ENCODE measurements at regions not wholly inside any gene's neighbourhood (a gene's known extent, or its start where the extent isn't known, plus 50 kb on each side); places are given as distances from the start of the nearest gene placed in this dataset.
A peak's percentile ranks its signal among the peaks of the same experiment; 100 is the strongest.
"Not testable (repeated sequence)": the region's sequence is repeated elsewhere in the genome, so short reads cannot be mapped to it uniquely, and the experiment has no call there.

DNA sequence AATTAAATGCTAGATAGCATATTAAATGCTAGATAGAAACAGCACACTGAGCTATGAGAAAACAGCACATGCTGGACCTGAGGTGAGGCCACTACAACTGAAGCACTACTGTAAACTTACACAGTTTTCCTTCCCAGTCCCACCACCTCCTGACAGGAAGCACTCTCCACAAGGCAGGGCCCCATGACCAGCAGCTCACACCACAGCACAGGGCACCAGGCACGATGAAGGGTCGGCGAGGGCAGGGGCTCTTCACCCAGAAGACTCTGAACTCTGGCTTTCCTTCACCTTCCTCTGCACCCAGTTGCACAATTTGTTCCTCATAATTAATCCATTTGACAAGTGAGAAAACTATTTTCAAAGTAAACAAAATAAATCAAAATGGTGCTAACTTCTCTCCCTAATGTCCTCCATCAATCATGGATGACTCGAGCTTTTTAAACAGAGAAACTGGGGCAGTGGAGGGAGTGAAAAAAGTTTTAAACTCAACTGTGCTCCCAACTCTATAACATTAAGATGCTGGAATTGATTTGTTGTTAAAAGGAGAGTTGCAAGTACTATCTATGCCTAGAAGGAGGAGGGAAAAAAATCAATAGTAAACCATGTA lies 568.7 kb downstream of the UQCRFS1 start:
- no peak for DNase-seq

- no peak for DNase-seq
Measured at GRCh38 chr19:28642787-28643683, 569.9 kb downstream of the UQCRFS1 start.

DNA sequence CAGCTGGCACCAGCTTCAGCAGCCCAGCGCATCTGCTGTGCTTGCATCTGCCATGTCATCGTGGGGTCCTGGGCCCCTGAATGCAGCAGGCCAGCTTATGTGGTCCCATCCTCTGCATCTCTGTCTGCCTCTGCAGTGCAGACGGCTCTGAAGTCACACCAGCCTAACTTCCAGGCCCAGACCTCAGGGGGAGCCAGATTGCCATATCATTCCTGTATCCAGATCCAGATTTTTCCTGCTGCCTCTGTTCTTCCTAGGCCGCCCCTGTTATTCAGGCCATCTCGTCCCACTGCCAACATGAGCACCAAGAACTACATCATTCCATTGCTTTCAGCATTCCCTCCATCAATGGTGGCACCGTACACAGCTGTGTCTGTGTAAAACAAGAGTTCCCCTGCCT lies 571.6 kb downstream of the UQCRFS1 start:
- no peak for DNase-seq

DNA sequence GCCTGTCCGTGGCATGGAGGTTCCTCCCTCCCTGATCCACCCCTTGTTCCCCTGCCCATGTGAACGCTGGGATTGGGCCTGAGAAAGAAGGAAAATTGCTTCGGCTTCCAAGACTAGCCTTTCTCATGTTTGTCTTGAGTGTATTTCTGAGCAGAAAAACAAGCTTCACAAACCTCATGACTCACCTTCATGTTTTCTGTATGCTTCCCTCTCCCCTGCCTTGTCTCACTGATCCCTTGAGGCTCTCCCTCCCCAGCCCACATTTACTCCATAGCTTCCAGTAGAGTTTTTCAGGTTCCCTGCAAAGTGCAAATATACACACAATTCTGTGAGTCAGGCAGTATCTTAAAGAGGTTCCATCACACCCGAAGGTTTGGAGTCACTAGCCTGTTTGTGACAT lies 572.4 kb downstream of the UQCRFS1 start:
- DNase-seq = no peak

GRCh38 chr19:28638445-28638844 lies 574.5 kb downstream of the UQCRFS1 start:
- DNase-seq = no peak

- DNase-seq = no peak
Measured at GRCh38 chr19:28636706-28637105, 576.2 kb downstream of the UQCRFS1 start.

DNA sequence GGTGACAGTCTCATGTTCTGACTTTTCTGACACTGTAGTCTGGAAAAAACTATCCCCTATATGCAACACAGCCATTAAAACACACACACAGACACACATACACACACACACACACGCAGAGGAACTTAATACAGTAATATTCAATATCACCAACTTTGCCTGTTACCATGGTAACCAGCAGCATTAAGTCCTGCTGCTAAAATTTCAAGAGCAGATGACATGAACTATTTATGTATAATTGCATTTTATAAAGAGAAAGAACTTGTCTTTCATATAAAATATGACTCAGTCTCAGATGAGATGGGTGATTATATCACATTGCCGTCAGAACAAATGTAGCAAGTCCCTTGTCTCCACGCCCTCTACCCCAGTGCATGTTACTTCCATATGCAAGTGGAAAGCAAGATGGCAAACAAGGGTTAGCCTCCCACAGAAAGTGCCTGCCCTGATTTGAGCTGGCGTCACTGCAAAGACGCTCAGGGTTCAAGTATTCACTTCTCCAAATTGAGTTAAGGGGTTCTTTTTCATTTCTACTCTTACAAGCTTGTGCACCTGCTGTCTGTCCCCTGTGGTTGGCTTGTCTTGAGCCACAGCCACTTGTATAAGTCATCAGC lies 576.8 kb downstream of the UQCRFS1 start:
- DNase-seq = no peak

- no peak for DNase-seq
Measured at GRCh38 chr19:28634837-28635236, 578.1 kb downstream of the UQCRFS1 start.

DNA sequence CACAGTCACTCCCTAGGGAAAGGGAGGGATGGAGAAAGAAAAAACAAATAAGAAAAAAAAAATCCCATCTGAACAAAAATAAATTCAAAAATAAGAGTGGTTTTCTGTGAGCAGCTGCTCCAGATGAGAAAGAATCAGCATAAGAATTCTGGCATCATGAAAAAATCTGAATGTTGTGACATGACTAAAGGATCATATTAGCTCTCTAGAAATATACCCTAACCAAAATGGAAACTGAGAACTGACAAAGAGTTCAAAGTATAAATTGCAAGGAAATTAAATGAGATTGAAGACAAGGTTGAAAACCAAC lies 579.0 kb downstream of the UQCRFS1 start:
- DNase-seq = no peak

DNA sequence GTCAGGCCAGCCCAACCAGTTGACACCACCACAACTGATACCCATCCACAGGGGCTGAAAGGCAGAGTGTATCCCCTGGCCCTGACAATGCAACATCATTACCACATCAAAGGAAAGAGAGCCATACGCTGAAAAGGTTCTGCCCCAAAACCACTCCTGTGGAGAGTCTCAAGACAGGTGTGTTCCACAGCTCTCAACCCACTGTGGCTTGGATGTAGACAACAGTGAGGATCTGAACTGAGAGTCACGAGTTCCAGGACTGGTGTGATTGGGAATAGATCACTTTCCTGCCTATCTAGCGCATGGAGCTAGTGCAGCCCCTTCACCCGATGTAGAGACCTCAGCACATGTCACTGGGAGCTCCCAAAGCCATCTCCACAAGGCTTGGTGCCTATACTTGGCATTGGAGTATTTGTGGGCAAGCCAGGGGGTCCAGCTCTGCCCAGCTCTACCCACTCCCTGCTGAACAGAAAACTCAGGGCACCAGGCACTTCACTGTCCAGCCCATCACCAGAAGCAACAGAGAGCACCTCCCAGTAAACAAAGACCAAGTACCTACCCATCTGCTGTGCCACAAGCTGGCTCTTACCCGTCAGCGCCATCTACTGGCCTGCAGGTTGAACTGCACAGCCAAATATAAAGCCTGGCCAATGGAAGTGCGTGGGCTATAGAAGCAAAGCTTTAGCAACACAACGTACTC lies 579.5 kb downstream of the UQCRFS1 start:
- DNase-seq = peak; percentile 43 to 46

DNA sequence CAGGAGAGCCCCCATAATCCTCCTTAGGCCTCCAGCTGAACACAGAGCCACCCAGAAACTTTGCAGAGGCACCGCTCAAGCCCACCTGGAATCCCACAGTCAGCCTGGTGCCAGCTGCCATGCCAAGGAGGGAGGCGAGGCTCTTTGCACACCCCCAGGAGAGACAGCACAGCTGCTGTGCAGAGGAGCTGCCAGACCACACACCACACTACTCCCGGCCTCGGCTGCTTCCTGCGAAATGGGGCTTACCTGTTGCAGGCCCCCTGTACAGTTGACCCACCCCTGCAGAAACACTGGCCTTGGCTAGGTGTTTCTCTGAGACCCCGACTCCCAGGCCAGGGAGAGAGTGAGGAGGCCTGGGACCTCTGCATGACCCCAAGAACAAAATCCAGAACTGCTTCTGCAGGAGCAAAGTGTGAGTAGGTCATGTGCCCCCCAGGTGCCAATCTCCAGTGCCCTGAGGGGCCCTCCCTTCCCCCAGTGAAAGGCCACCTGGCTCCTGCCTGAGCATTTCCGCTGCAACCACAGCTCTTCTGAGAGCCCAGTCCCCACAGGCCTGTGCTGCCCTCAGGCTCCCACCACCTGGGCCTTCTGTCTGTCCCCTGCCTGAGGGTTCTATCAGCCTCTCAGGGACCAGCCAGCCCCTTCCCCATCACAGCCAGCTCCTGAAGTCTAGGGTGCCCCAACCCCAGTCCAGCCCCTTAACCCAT lies 580.4 kb downstream of the UQCRFS1 start:
- DNase-seq = no peak

DNA sequence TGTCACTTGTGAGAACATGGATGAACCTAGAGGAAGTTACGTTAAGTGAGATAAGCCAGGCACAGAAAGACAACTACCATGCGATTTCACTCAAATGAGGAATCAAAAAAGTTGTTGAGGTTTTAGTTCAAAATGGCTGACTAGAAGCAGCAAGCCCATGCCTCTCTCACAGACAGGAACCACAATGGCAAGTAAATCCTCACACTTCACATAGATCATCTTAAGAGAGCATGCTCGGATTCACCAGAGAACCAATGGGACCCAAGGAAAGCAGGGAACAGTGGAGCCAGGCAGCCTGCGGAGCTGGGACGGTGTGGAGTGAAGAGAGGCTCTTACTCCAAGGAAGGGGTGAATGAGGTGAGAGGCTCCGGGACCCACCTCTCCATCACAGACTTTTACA lies 581.0 kb downstream of the UQCRFS1 start:
- DNase-seq = no peak

DNA sequence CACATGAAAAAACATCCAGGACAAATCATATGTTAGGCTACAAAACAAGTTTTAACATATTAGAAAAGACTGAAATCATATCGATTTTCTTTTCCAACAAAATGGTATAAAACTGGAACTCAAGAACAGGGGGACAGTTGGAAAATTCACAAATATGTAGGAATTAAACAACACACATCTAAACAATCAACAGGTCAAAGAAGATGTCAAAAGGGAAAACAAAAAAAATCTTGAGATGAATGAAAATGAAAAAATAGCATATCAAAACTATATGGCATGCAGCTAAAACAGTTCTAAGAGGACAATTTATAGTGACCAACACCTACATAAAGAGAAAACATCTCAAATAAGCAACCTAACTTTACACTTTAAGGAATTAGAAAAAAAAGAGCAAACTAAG lies 585.3 kb downstream of the UQCRFS1 start:
- DNase-seq = no peak

DNA sequence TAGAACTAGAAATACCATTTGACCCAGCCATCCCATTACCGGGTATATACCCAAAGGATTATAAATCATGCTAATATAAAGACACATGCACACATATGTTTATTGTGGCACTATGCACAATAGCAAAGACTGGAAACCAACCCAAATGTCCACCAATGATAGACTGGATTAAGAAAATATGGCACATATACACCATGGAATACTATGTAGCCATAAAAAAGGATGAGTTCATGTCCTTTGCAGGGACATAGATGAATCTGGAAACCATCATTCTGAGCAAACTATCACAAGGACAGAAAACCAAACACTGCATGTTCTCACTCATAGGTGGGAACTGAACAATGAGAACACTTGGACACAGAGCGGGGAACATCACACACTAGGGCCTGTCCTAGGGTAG lies 586.5 kb downstream of the UQCRFS1 start:
- not testable (repeated sequence) for DNase-seq

- DNase-seq = no peak
Measured at GRCh38 chr19:28619816-28620429, 593.0 kb downstream of the UQCRFS1 start.

DNA sequence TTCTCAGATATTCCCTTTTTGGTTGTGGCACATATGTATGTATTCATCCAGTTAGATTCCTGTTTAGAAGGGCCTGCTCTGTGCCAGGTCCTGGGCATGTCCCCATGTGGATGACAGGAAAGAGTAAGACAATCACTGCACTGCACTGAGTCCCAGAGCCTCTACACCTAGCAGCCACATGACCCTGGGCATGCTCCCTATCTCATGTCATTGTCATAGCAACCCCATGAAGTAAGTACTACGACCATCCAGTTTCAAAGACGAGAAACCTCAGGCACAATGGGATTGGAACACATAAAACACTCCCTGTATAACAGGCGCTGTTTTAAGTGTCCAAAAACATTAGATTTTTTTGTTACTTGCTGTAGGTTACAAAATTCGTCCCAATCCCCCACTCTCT lies 594.4 kb downstream of the UQCRFS1 start:
- no peak for DNase-seq

GRCh38 chr19:28615966-28616365 lies 597.0 kb downstream of the UQCRFS1 start:
- DNase-seq = no peak

DNA sequence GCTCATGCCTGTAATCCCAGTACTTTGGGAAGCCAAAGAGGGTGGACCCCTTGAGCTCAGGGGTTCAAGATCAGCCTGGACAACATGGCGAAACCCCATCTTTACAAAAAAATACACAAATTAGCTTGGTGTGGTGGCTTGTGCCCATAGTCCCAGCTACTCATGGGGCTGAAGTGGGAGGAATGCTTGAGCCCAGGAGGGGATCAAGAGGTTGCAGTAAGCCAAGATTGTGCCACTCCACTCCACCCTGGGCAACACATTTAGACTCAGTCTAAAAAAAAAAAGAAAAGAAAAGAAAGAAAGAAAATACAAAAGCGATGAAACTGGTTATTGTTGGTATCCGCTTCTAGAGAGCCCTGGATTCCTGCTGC lies 597.4 kb downstream of the UQCRFS1 start:
- no peak for DNase-seq

GRCh38 chr19:28614634-28615545 lies 598.1 kb downstream of the UQCRFS1 start:
- no peak for DNase-seq

- DNase-seq = no peak
Measured at GRCh38 chr19:28612275-28612769, 600.6 kb downstream of the UQCRFS1 start.

- not testable (repeated sequence) for DNase-seq
Measured at GRCh38 chr19:28611227-28611914, 601.6 kb downstream of the UQCRFS1 start.

Data from AML-193 (cell line).